Erythroblast (primary cell): ENCODE measurements at regions not wholly inside any gene's neighbourhood (a gene's known extent, or its start where the extent isn't known, plus 50 kb on each side); places are given as distances from the start of the nearest gene placed in this dataset.
A peak's percentile ranks its signal among the peaks of the same experiment; 100 is the strongest.

Experiments
- DNase-seq, 2 experiments: peaks; one replicate each; lab custom pipeline; 2025; lab: John Stamatoyannopoulos, UW
- GATA1 ChIP-seq: IDR thresholded peaks from 2 replicates; pipeline ENCODE4 v1.6.1; 2011; ENCODE audit warnings: low read depth, mild to moderate bottlenecking, control low read depth, low read length, moderate library complexity
- POLR2A ChIP-seq: IDR thresholded peaks from 2 replicates; pipeline ENCODE4 v1.6.1; 2011; ENCODE audit warnings: mild to moderate bottlenecking, low read length

DNA sequence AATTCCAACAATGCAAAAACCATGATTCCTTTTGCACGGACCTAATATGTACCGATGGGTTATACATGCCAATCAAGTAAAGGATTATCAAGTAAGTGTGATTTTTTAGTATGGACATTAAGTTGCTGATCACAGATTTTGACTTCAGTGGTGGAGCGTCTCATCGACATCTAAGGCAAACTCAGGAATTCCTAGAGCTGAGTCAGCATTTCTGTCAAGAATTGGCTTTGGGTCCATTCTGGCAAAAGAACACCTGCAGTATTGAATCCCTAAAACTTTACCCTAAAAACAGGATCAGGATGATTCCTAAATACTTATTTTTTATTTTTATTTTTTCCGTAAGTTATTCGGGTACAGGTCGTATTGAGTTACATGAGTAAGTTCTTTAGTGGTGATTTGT is 83.6 kb downstream of the HPGD start:
- TF ChIP-seq POLR2A (no peak), GATA1 (no peak)
- no peak for DNase-seq

DNA sequence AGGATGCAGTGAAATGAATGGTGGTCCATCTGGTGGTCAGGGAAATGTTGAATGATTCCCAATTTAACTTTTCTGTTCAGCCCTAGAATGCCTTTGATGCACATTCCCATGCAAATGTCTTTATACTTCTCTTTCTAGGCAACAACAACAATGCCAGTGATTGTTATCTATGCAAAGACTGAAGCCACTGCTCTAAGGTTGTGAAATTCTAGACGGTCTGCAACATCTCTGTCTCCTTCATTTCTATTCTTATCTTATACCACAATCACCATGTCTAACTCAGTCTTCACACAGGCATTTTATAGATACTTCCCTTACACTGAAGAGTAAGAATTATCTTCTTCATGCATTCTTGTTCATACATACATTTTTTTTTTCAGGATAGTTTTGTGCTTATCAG is 84.5 kb downstream of the HPGD start:
- TF ChIP-seq POLR2A (no peak), GATA1 (no peak)
- DNase-seq = peak in 1 of 2 experiments; percentile 50

GRCh38 chr4:174437324-174437723 is 85.0 kb downstream of the HPGD start:
- DNase-seq = no peak
- TF ChIP-seq GATA1 = no peak
- TF ChIP-seq POLR2A = no peak

GRCh38 chr4:174436377-174436776 is 85.9 kb downstream of the HPGD start:
- TF ChIP-seq GATA1 (no peak), POLR2A (no peak)

GRCh38 chr4:174435974-174436373 is 86.3 kb downstream of the HPGD start:
- DNase-seq = no peak
- TF ChIP-seq POLR2A (no peak), GATA1 (no peak)

More at GRCh38 chr4:174436377-174436776, 85.9 kb downstream of the HPGD start:
- no peak for DNase-seq

DNA sequence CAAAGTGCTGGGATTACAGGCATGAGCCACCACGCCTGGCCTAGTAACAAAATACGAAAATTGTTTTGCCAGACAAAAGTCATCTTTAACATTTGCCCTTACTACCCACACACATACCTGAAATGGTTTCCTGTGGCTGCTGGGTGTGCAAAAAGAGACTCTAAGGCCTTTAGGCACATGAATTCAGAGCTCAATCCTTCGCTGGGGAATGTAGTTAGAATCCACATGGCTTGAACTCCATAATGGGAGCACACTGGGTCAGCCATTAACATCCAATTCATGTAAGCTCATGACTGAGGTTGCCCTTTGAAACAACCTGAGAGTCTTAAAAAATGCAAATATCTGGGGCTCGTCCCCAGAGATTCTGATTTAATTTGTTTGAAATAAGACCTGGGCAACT is 87.8 kb downstream of the HPGD start:
- DNase-seq = no peak
- TF ChIP-seq GATA1 = no peak
- TF ChIP-seq POLR2A = no peak

DNA sequence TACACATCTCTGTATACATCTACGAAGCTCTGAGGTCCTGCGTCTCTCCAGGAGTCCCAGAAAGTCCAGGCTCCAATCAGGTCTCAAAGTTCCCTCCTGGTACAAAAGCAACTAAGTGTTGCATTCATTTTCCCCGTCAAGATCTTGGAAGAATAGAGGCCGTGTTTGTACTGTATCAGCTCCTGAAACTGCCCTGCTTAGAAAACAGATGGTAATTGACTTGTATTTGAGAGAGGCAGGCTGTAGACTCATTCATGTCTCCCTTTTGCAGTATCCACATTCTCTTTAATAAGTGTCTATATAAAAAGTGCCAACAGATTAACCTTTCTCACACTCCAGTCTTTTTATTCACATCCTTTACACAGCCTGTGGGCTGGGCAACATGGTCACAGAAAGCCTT is 91.7 kb downstream of the HPGD start:
- DNase-seq = no peak

DNA sequence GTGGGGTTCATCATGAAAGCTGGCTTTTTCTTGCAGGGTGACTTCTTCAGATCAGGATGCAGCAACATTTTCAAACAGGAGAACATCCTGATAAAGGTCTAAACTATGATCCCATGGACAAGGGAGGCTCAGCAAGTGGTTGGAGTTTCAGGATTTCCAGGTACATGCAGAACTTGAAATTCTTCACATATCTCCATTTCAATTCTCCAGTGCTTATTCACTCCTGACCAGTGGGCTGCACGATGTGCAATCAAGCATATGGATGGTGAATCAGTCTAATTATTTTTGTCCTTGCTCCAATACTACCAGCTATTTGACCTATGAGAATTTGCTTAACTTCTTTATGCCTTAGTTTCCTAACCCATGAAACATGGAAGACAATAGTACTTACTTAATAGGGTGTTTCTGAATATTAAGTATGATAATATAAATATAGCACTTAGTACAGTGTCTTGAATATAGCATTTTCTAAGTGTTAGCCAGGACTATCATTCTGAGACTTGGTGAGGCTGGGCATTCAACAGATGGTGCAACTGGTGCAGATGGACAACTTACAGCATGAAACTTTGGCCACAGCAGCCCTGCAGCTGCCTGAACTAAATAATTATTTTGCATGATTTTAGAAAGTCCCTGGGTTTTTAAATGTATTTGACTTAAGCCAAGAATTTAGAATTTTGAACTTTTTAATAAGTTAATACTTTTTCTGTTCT is 92.4 kb downstream of the HPGD start:
- DNase-seq = no peak

More for the DNA sequence above, 91.7 kb downstream of the HPGD start:
- TF ChIP-seq GATA1 (no peak), POLR2A (no peak)

GRCh38 chr4:174427571-174428140 is 94.6 kb downstream of the HPGD start:
- peak in 1 of 2 experiments; percentile 13 for DNase-seq
- TF ChIP-seq POLR2A (no peak), GATA1 (no peak)

More for the DNA sequence above, 92.4 kb downstream of the HPGD start:
- TF ChIP-seq GATA1 = no peak

DNA sequence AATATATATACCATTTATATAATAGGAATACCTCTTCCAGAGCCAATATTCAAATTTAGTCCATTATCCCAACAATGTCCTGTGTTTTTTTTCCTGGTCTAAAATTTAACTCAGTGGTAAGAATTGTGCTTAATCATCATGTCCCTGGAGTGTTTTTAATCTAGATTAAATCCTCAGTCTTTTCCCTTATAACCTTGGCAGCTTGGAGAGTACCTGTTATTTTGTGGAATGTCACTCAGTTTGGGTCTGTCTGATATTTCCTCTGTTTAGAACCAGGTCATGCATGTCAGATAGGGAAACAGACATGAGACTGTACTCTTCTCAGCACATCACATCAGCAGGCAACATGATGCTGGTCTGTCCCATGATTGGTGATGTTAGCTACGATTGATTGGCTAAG is 96.6 kb downstream of the HPGD start:
- peak; percentile 9 to 11 for DNase-seq
- no peak for TF ChIP-seq POLR2A
- TF ChIP-seq GATA1 = no peak

GRCh38 chr4:174423257-174423944 is 98.9 kb downstream of the HPGD start:
- peak; percentile 84 to 90 for DNase-seq
- TF ChIP-seq POLR2A = no peak

DNA sequence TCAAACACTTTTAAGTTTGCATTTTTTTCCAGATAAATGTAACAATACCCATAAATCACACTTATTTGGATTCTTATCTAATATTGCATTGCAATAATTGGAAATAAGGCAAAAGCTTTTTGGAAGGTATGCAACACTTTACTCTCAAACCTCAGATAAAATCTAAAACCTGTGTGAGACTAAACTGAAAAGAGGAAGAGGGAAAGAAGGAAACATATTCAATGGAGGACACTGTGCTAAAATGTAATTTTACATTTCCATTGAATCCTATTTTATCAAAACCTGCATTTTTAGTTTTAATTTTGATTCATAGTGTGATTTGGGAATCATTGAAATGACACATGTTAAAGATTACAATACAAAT is 99.4 kb downstream of the HPGD start:
- no peak for TF ChIP-seq POLR2A
- TF ChIP-seq GATA1 = no peak
- DNase-seq = no peak

DNA sequence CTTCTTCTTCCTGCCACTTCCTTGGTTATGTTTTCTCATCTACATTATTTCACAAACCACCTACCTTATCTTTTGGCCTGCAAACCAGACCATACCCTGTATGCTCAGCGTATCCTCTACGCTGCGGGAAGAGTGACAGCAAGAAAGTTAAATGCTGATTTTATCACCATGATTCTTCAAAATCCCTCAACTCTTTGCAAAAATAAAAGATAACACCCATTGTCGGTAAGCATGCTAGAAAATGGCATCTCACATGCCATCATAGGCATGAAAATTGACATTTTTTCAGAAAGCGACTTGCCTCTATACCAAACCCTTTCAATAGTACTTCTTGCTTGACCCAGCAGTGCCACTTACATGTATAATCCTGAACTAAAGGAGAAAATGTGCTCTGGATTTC is 102.0 kb downstream of the HPGD start:
- peak; percentile 17 for TF ChIP-seq GATA1
- no peak for TF ChIP-seq POLR2A
- peak; percentile 64 to 87 for DNase-seq

DNA sequence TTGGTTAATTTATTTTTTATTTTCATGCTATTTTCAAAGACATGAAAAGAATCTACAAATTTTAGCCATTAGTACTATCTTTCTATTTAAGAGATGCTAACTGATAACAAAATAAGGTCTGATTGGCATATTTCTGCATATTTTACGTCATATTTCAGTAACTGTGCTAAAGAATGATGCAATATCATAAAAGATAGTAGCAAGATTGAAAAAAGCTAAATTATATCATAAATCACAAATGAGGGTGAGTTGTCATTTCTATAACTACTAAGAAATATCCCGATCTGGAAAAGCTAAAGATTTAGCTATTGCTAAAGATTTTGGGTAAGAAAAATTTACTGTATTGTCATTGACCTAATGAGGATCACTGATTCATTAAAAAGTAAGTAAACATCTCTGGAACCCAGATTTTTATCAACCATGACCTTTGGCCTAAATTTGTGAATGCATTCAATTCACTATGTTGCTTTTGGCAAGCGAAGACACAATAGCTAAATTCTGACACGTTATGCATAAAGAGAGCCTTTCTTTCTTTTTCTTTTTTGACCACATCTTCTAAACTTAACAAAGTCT is 103.6 kb downstream of the HPGD start:
- peak; percentile 2 to 8 for DNase-seq
- TF ChIP-seq POLR2A (no peak), GATA1 (no peak)
